ENCODE measurements at regions not wholly inside any gene's neighbourhood (a gene's known extent, or its start where the extent isn't known, plus 50 kb on each side); places are given as distances from the start of the nearest gene placed in this dataset.

GRCh38 chr1:36705629-36706028 lies 222.9 kb upstream of the CSF3R start:
- no peak for TF ChIP-seq CTCF (IDR thresholded peaks at IDR 0.05)
- TF ChIP-seq POLR2A (IDR thresholded peaks at IDR 0.05) = no peak
